Activated naive CD4-positive, alpha-beta T cell treated with anti-CD3 and anti-CD28 coated beads, Interleukin-2, amount 50 U/mL, for 72 hours (primary cell): ENCODE measurements at regions not wholly inside any gene's neighbourhood (a gene's known extent, or its start where the extent isn't known, plus 50 kb on each side); places are given as distances from the start of the nearest gene placed in this dataset.

ENCODE experiments used
- ATAC-seq, 2 donors: fragments of 150-1000 bp; cut with Tn5 transposase; 2 replicates each; pipeline ENCODE4 v1.10.0; 2021; ENCODE audit warnings: mild to moderate bottlenecking in 2 of 2, moderate library complexity in 2 of 2
- DNase-seq, 2 donors: peaks; one replicate each; pipeline ENCODE4 v3.0.0; 2021 to 2022; ENCODE audit warnings: low spot score in 2 of 2
- H3K27ac Mint-ChIP-seq, 2 donors: one replicate each; pipeline ENCODE4 v1.8.0; 2022; ENCODE audit warnings: mild to moderate bottlenecking in 2 of 2, mixed read lengths in 2 of 2
- H3K36me3 Mint-ChIP-seq, 2 donors: one replicate each; pipeline ENCODE4 v1.8.0; 2022; ENCODE audit warnings: mixed read lengths in 2 of 2
- H3K9me3 Mint-ChIP-seq, 2 donors: one replicate each; pipeline ENCODE4 v1.8.0; 2022; ENCODE audit warnings: mixed read lengths in 2 of 2

GRCh38 chr20:39424962-39425678 lies 463.0 kb downstream of the DHX35 start:
- H3K9me3 Mint-ChIP-seq = peaks cover 0 to 3% of the 10 kb centered on the region in 2 donors
- ATAC-seq = no peak
- DNase-seq = no peak
- H3K36me3 Mint-ChIP-seq = peaks cover 0 to 4% of the 10 kb centered on the region in 2 donors
- no peak overlapping the region for H3K27ac Mint-ChIP-seq

- DNase-seq (no peak), ATAC-seq (no peak)
- Mint-ChIP-seq H3K36me3 (peaks cover 0 to 4% of the 10 kb centered on the region in 2 donors), H3K9me3 (peaks cover 0 to 3% of the 10 kb centered on the region in 2 donors), H3K27ac (no peak overlapping the region)
Measured at GRCh38 chr20:39421571-39422105, 459.5 kb downstream of the DHX35 start.

- no peaks in the 10 kb centered on the region for H3K36me3 Mint-ChIP-seq
- peaks cover 0 to 4% of the 10 kb centered on the region in 2 donors for H3K9me3 Mint-ChIP-seq
- no peak overlapping the region for H3K27ac Mint-ChIP-seq
- no peak for DNase-seq
- no peak for ATAC-seq
Measured at GRCh38 chr20:39412091-39412490, 449.9 kb downstream of the DHX35 start.

GRCh38 chr20:39399463-39399862 lies 437.3 kb downstream of the DHX35 start:
- Mint-ChIP-seq H3K9me3 (no peaks in the 10 kb centered on the region), H3K27ac (peak overlapping the region in 1 of 2 donors; percentile 53), H3K36me3 (no peaks in the 10 kb centered on the region)
- no peak for DNase-seq
- ATAC-seq = no peak

- H3K36me3 Mint-ChIP-seq = no peaks in the 10 kb centered on the region
- H3K9me3 Mint-ChIP-seq = no peaks in the 10 kb centered on the region
- no peak for ATAC-seq
- DNase-seq = no peak
- H3K27ac Mint-ChIP-seq = no peak overlapping the region
Measured at GRCh38 chr20:39398656-39399055, 436.5 kb downstream of the DHX35 start.

GRCh38 chr20:39397646-39398045 lies 435.5 kb downstream of the DHX35 start:
- H3K36me3 Mint-ChIP-seq = no peaks in the 10 kb centered on the region
- DNase-seq = no peak
- H3K27ac Mint-ChIP-seq = no peak overlapping the region
- H3K9me3 Mint-ChIP-seq = no peaks in the 10 kb centered on the region
- no peak for ATAC-seq

- no peak for DNase-seq
- no peak for ATAC-seq
- Mint-ChIP-seq H3K9me3 (no peaks in the 10 kb centered on the region), H3K36me3 (no peaks in the 10 kb centered on the region), H3K27ac (no peak overlapping the region)
Measured at GRCh38 chr20:39395478-39396291, 433.5 kb downstream of the DHX35 start.

- DNase-seq (no peak), ATAC-seq (no peak)
- Mint-ChIP-seq H3K27ac (no peak overlapping the region), H3K36me3 (no peaks in the 10 kb centered on the region), H3K9me3 (no peaks in the 10 kb centered on the region)
Measured at GRCh38 chr20:39394461-39394860, 432.3 kb downstream of the DHX35 start.

- ATAC-seq (no peak), DNase-seq (no peak)
- Mint-ChIP-seq H3K36me3 (no peaks in the 10 kb centered on the region), H3K27ac (no peak overlapping the region), H3K9me3 (no peaks in the 10 kb centered on the region)
Measured at GRCh38 chr20:39390186-39390585, 428.0 kb downstream of the DHX35 start.

- ATAC-seq (no peak), DNase-seq (no peak)
- Mint-ChIP-seq H3K36me3 (no peaks in the 10 kb centered on the region), H3K9me3 (no peaks in the 10 kb centered on the region), H3K27ac (no peak overlapping the region)
Measured at GRCh38 chr20:39381595-39381994, 419.5 kb downstream of the DHX35 start.

- H3K9me3 Mint-ChIP-seq = no peaks in the 10 kb centered on the region
- no peak overlapping the region for H3K27ac Mint-ChIP-seq
- no peak for ATAC-seq
- DNase-seq = no peak
- no peaks in the 10 kb centered on the region for H3K36me3 Mint-ChIP-seq
Measured at GRCh38 chr20:39378776-39379175, 416.6 kb downstream of the DHX35 start.

GRCh38 chr20:39376788-39377187 lies 414.6 kb downstream of the DHX35 start:
- ATAC-seq (no peak), DNase-seq (no peak)
- H3K9me3 Mint-ChIP-seq = no peaks in the 10 kb centered on the region
- H3K27ac Mint-ChIP-seq = no peak overlapping the region
- no peaks in the 10 kb centered on the region for H3K36me3 Mint-ChIP-seq

- peaks cover 0 to 5% of the 10 kb centered on the region in 2 donors for H3K36me3 Mint-ChIP-seq
- ATAC-seq (no peak), DNase-seq (no peak)
- H3K27ac Mint-ChIP-seq = no peak overlapping the region
- H3K9me3 Mint-ChIP-seq = peaks cover 9 to 11% of the 10 kb centered on the region in 2 donors
Measured at GRCh38 chr20:39364320-39364719, 402.2 kb downstream of the DHX35 start.

- no peaks in the 10 kb centered on the region for H3K36me3 Mint-ChIP-seq
- no peak overlapping the region for H3K27ac Mint-ChIP-seq
- no peak for ATAC-seq
- H3K9me3 Mint-ChIP-seq = peaks cover 0 to 3% of the 10 kb centered on the region in 2 donors
- no peak for DNase-seq
Measured at GRCh38 chr20:39359981-39360620, 398.0 kb downstream of the DHX35 start.

GRCh38 chr20:39358052-39358451 lies 395.9 kb downstream of the DHX35 start:
- no peak for DNase-seq
- ATAC-seq = peak in 1 of 2 donors; percentile 37

GRCh38 chr20:39356908-39357307 lies 394.8 kb downstream of the DHX35 start:
- no peak for ATAC-seq
- H3K9me3 Mint-ChIP-seq = peaks cover 0 to 3% of the 10 kb centered on the region in 2 donors
- H3K36me3 Mint-ChIP-seq = no peaks in the 10 kb centered on the region
- no peak overlapping the region for H3K27ac Mint-ChIP-seq
- DNase-seq = no peak

More at GRCh38 chr20:39358052-39358451, 395.9 kb downstream of the DHX35 start:
- Mint-ChIP-seq H3K27ac (no peak overlapping the region), H3K36me3 (no peaks in the 10 kb centered on the region), H3K9me3 (peaks cover 0 to 3% of the 10 kb centered on the region in 2 donors)

GRCh38 chr20:39349240-39349639 lies 387.1 kb downstream of the DHX35 start:
- DNase-seq (no peak), ATAC-seq (no peak)
- Mint-ChIP-seq H3K9me3 (peaks cover 13 to 15% of the 10 kb centered on the region in 2 donors), H3K36me3 (peaks cover 0 to 8% of the 10 kb centered on the region in 2 donors), H3K27ac (no peak overlapping the region)
